Activated gamma-delta T cell treated with anti-CD3 and anti-CD28 coated beads, Interleukin-2, amount 50 U/mL, for 16 hours (primary cell): ENCODE measurements at regions not wholly inside any gene's neighbourhood (a gene's known extent, or its start where the extent isn't known, plus 50 kb on each side); places are given as distances from the start of the nearest gene placed in this dataset.

ENCODE experiments used
- DNase-seq: peaks from one replicate; pipeline ENCODE4 v3.0.0-alpha.2; 2020; ENCODE audit warnings: low read depth

- no peak for DNase-seq
Observed at GRCh38 chr15:93865586-93865985, 365.8 kb upstream of the MCTP2 start.

GRCh38 chr15:93862791-93863190 is 368.6 kb upstream of the MCTP2 start:
- no peak for DNase-seq

GRCh38 chr15:93861956-93862741 is 369.2 kb upstream of the MCTP2 start:
- no peak for DNase-seq

GRCh38 chr15:93861413-93861812 is 369.9 kb upstream of the MCTP2 start:
- DNase-seq: no peak

- DNase-seq: no peak
Observed at GRCh38 chr15:93860701-93861100, 370.7 kb upstream of the MCTP2 start.

- DNase-seq: no peak
Observed at GRCh38 chr15:93859176-93859575, 372.2 kb upstream of the MCTP2 start.

GRCh38 chr15:93855181-93855826 is 376.1 kb upstream of the MCTP2 start:
- DNase-seq: no peak

GRCh38 chr15:93854088-93854487 is 377.3 kb upstream of the MCTP2 start:
- DNase-seq: no peak

GRCh38 chr15:93852761-93853160 is 378.6 kb upstream of the MCTP2 start:
- DNase-seq: no peak

- DNase-seq: no peak
Observed at GRCh38 chr15:93848490-93848889, 382.9 kb upstream of the MCTP2 start.

GRCh38 chr15:93848076-93848475 is 383.3 kb upstream of the MCTP2 start:
- no peak for DNase-seq

GRCh38 chr15:93846148-93846547 is 385.2 kb upstream of the MCTP2 start:
- no peak for DNase-seq

- no peak for DNase-seq
Observed at GRCh38 chr15:93837450-93837849, 393.9 kb upstream of the MCTP2 start.

GRCh38 chr15:93835344-93835743 is 396.0 kb upstream of the MCTP2 start:
- DNase-seq: no peak

GRCh38 chr15:93831641-93832040 is 399.7 kb upstream of the MCTP2 start:
- no peak for DNase-seq

GRCh38 chr15:93830221-93831080 is 400.9 kb upstream of the MCTP2 start:
- DNase-seq: no peak

- no peak for DNase-seq
Observed at GRCh38 chr15:93829115-93829870, 402.1 kb upstream of the MCTP2 start.

- DNase-seq: no peak
Observed at GRCh38 chr15:93826790-93827189, 404.6 kb upstream of the MCTP2 start.

GRCh38 chr15:93826293-93826692 is 405.1 kb upstream of the MCTP2 start:
- no peak for DNase-seq

GRCh38 chr15:93825682-93826081 is 405.7 kb upstream of the MCTP2 start:
- no peak for DNase-seq

GRCh38 chr15:93823971-93824913 is 407.1 kb upstream of the MCTP2 start:
- no peak for DNase-seq
